Epidermal melanocyte (primary cell): ENCODE measurements at regions not wholly inside any gene's neighbourhood (a gene's known extent, or its start where the extent isn't known, plus 50 kb on each side); places are given as distances from the start of the nearest gene placed in this dataset.
"Not testable (repeated sequence)": the region's sequence is repeated elsewhere in the genome, so short reads cannot be mapped to it uniquely, and the experiment has no call there.

Experiments used
- DNase-seq: peaks from one replicate; pipeline ENCODE4 v3.0.0; 2011; ENCODE audit warnings: low spot score; ENCODE audit not compliant: insufficient read length

DNA sequence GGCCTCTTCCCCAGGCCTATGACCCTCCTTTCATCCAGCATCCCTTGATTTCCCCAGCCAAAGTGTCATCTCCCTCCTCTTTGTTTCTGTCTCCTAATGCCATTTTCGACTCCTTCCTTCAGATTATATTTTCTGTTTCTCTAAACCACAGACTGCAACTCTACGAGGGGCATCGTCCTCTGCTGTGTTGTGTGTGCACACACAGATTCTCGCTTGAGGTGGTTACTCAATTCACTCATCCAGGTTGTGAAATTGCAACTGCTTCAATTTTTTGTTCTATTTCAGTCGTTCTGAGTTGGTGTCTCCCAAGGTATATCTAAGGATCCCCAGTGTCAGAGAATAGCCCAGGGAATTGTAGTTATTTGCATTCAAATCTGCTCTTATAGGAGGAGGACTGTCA lies 113.5 kb upstream of the NDUFV2 start:
- DNase-seq, result no peak

DNA sequence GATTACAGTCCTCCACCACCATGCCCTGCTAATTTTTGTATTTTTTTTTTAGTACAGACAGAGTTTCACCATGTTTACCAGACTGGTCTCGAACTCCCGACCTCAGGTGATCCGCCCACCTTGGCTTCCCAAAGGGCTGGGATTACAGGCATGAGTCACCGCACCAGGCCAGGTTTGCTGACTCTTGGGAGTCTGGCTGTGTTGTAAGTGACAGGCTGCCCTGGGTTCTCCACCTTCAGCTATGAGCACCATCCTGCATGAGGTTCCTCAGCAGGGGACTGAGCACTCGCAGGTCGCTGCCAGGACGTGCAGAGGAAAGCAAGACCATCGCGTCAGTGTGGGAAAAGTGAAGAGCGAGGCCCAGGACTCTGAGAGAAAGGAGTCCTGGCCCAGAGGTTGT lies 112.6 kb upstream of the NDUFV2 start:
- DNase-seq, result no peak

DNA sequence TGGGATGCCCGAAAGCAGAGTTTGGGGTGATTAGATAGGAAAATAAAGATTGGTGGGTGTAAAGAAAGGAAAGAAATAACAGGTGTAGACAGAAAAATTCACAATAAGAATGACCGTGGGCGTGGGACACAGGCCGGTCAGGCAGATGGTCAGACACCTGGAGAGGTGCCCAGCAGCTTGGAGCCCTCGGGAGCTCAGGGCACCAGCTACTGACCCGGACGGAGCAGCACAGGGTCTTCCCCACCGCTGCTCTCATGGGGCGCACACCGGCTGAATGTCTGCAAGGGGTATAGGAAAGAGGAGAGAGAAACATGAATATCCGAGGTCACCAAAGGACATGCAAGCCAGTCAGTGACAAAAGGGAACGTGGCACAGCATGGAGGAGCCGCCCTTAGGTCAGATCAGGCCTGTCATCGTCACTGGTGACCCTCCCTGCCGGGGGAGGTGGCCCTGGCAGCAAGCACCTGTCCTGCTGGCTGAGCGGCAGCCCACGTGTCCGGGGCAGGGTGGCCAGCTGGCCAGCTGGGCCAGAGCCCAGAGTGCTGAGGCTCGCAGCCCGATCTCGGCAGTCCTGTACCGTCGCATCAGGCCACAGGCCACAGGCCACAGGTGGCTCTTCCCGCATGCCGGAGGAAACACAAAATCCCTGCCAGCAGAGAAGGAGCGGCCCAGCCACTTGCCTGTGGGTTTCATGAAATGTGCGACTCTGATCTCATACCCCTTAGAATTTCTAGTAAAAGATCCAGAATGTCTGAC lies 112.0 kb upstream of the NDUFV2 start:
- DNase-seq, result no peak

- DNase-seq, result no peak
Measured at GRCh38 chr18:8991155-8991554, 111.3 kb upstream of the NDUFV2 start.

GRCh38 chr18:8992500-8992899 lies 110.0 kb upstream of the NDUFV2 start:
- not testable (repeated sequence) for DNase-seq

DNA sequence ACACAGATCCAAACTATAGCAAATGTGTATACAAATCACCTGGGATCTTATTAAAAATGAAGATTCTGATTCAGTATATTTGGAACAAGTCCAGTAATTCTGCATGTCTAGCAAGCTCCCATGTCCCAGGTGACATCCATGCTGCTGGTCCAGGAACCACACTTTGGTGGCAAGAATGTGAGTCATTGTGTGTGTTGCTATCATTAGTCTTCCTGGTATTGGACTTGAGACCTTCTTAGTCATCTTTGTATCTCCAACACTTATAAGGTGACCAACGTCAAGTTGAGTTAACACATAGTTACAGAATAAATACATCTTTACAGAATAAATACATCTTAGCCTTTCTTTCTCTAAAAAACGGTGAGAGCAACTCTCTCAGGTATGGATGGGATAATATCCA lies 107.9 kb upstream of the NDUFV2 start:
- DNase-seq, result no peak

DNA sequence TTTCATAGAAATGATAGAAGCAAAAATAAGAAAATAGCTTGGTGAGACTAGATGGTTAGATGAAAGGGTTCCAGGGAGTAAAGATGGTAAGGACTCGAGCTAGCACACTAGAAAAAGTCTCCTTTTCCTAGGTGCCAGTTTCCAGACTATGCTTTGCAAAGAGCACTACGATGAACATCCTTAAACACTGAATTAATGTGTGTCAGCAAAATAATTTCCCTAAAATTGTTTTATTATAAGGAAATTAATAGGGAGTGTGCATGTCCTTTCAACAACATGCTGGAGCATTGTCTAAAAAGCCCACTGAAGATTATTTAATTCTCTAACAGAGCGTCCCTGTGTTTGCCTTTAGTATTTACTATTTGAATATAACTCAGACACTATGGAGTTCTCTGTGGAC lies 107.4 kb upstream of the NDUFV2 start:
- DNase-seq, result no peak

DNA sequence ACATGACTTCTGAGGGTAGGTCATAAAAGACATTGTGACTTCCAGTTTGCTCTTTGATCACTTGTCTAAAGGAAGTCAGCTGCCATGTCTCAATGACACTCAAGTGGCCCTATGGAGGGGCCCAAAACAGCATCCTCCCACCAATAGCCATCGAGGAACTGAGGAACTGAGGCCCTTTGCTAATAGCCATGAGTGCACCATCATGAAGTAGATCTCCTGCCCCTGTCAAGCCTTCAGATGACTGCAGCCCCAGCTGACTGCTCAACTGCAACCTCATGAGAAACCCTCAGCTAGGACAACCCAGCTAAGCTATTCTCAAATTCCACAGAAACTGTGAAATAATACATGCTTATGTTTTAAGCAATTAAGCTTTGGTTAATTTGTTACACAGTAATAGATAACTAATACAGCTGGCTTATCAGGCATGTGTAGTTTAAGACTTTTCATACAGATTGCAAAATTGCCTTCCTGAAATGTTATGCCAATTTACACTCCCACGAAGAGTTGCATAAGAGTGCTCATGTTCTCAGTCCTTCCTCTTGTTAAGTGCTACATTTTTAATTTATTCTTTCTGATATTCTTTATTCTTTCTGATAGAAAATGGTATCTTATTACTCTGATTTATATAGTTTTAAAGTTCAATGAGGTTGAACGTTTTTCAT lies 105.6 kb upstream of the NDUFV2 start:
- DNase-seq, result no peak

- DNase-seq, result no peak
Measured at GRCh38 chr18:8997634-8998033, 104.9 kb upstream of the NDUFV2 start.

- no peak for DNase-seq
Measured at GRCh38 chr18:8998481-8999217, 103.8 kb upstream of the NDUFV2 start.

DNA sequence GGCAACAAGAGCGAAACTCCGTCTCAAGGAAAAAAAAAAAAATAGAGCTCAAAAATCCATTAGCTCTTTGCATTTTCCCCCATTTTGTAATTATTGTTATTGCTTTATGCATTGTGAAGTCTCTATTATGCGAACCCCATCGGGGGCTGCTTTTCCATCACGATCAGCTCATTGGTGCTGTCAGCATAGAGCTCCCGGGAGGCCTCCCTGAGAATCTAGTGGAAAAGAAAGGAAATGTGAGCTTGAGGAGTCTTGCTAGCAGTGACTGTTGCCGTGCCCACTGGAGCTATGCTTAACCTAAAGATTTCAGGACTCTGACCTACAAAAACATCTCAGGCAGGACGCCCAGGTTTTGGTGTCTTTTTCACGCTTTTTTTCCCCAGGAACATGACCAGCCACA lies 102.6 kb upstream of the NDUFV2 start:
- DNase-seq, result no peak

DNA sequence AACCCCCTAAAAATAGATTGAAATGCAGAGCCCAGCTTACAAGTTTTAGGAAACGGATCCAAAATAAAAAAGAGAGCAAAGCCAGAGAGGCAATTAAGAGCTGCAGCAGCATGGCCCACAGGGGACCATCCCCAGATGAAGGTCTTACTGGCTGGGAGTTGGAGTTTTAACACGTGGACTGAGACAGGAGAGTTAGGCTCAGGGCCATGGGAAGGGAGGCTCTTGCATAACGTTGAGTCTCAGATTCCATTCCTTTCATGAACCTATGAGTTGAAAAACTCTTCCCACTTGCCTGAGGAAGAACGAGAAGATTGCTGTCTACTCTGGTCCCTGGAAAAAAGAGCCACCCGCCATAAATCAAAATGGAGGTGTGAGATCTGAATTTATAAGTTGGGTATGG lies 101.8 kb upstream of the NDUFV2 start:
- no peak for DNase-seq

DNA sequence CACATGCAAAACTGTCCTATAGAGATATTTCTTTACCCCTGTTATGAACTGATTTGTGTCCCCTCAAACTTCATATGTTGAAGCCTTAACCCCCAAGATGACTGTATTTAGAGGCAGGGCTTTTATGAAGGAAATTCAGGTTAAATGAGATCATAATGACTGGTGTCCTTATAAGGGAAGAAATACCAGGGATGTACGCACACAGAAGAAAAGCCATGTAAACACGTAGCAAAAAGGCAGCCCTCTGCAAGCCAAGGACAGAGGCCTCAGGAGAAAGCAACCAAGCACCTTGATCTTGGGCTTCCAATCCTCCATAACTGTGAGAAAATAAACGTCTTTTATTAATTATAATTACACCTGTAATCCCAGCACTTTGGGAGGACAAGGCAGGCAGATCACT lies 101.3 kb upstream of the NDUFV2 start:
- no peak for DNase-seq

DNA sequence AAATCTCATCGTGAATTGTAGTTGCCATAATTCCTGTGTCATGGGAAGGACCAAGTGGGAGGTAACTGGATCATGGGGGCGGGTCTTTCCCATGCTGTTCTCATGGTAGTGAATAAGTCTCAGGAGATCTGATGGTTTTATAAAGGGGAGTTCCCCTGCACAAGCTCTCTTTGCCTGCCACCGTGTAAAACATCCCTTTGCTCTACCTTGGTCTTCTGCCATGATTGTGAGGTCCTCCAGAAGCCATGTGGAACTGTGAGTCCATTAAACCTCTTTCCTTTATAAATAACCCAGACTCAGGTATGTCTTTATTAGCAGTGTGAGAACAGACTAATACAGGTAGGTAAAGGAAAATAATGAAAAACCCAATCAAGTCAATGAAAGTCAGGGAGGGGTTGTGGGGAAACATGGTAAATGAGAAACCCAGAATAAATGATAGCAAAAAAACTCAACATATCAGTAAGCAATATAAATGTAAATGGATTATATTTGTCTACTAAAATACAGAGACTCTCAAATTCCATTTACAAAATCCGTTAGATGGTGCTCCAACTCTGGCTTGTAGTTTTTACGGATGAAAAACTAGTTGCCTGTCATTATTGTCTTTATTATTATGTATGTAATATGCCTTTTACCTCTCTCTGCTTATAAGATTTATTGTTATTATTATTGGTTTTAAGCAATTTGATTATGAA lies 98.9 kb upstream of the NDUFV2 start:
- no peak for DNase-seq

DNA sequence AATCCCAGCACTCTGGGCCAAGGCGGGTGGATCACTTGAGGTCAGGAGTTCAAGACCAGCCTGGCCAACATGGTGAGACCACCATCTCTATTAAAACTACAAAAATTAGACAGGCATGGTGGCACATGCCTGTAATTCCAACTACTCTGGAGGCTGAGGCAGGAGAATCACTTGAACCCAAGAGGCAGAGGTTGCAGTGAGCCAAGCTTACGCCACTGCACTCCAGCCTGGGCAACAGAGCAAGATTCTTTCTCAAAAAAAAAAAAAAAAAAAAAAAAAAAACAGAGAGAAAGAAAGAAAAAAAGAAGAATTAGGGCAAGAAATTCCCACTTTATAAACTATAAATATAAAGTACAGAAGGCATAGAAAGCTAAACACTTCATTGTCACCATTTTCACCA lies 98.2 kb upstream of the NDUFV2 start:
- not testable (repeated sequence) for DNase-seq

DNA sequence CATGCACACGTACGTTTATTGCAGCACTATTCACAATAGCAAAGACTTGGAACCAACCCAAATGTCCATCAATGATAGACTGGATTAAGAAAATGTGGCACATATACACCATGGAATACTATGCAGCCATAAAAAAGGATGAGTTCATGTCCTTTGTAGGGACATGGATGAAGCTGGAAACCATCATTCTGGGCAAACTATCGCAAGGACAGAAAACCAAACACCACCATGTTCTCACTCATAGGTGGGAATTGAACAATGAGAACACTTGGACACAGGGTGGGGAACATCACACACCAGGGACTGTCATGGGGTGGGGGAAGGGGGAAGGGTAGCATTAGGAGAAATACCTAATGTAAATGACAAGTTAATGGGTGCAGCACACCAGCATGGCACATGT lies 94.8 kb upstream of the NDUFV2 start:
- DNase-seq, result not testable (repeated sequence)

DNA sequence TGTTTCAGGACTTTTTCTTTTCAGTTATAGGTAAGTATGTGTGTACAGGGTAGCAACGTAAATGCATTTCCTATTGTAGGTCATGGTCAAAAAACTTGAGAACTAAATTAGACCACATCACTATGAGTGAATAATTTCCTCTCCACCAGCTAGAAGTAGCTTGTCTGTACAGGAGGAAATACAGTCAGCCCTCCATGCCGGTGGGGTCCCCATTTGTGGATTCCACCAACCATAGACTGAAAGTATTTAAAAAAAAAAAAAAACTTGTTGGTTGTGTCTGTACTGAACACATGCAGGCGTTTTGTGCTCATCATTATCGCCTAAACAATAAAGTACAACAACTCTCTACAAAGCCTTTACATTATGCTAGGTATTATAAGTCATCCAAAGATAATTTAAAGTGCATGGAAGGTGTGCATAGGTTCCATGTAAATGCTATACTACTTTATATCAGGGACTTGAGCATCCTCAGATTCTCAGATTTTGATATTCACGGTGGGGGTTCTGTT lies 94.2 kb upstream of the NDUFV2 start:
- no peak for DNase-seq

GRCh38 chr18:9008709-9009635 lies 93.5 kb upstream of the NDUFV2 start:
- no peak for DNase-seq

DNA sequence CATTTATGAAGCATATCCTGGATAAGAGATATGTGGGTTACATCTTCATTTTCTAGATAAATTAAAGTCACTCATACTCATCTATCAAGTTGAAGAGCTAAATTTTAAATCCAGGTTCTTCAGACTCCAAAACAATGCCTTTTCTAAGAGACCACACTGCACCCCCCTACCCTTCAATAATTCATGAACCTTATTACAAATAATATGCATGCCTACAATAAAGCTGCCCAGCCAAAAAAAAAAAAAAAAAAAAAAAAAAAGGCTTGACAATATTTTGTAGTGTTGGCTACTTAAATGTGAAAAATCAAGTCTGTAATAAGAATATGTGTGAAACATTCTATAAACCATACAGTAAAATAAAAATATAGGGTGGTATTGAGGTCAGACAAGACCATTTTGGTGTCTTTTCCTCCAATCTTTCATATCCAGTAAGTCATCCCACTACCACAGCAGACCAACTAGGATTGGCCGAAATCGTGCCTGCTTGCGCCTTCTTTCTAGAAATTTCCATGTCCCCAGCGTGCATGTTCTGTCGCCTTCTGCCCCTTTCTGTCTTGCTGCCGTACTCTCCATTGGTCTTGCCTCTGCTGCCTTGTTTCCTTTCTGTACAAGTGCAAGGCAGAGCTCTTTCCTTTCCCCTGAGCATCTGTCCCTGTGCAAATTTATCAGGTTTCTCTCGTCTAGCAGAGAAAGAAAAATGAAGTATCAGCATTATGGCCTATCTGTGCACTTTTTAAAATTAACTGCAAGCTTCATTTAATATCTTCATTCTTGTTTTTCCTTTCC lies 92.6 kb upstream of the NDUFV2 start:
- DNase-seq, result no peak

GRCh38 chr18:9011431-9011830 lies 91.1 kb upstream of the NDUFV2 start:
- no peak for DNase-seq
